C4-2B (cell line): ENCODE measurements at regions not wholly inside any gene's neighbourhood (a gene's known extent, or its start where the extent isn't known, plus 50 kb on each side); places are given as distances from the start of the nearest gene placed in this dataset.
"Not testable (repeated sequence)": the region's sequence is repeated elsewhere in the genome, so short reads cannot be mapped to it uniquely, and the experiment has no call there.

Source experiments
- CTCF ChIP-seq: fragments of 450-650 bp; conservative IDR thresholded peaks from 2 replicates; pipeline ENCODE4 v1.5.1; 2017; ENCODE audit warnings: mild to moderate bottlenecking
- ZFX ChIP-seq: fragments of 450-650 bp; IDR thresholded peaks from 2 replicates; pipeline ENCODE4 v1.6.1; 2017

GRCh38 chr9:65482890-65483289 is 192.8 kb upstream of the ZNG1E start:
- TF ChIP-seq CTCF, ZFX: not testable (repeated sequence)
